Tibial artery (tissue), 4 donors: ENCODE measurements at regions not wholly inside any gene's neighbourhood (a gene's known extent, or its start where the extent isn't known, plus 50 kb on each side); places are given as distances from the start of the nearest gene placed in this dataset.

ENCODE experiments used
- DNase-seq, 2 donors: peaks; one replicate each; pipeline ENCODE4 v3.0.0-alpha.2; 2019
- H3K27ac ChIP-seq, 2 donors: fragments of 200-600 bp; sonication (generic) in 1 of 2; 1 replicate in 1 of 2; 2 replicates in 1 of 2; pipeline ENCODE4 v1.5.1; 2018 to 2019; ENCODE audit warnings: mild to moderate bottlenecking in 1 of 2
- H3K27me3 ChIP-seq, 2 donors: fragments of 200-600 bp; sonication (generic) in 1 of 2; one replicate each; pipeline versions ENCODE4 v1.5.1 to v1.6.0; 2016 to 2019
- H3K36me3 ChIP-seq, 3 donors: fragments of 200-600 bp; sonication (generic) in 2 of 3; one replicate each; pipeline ENCODE4 v1.5.1; 2016 to 2019; ENCODE audit warnings: mild to moderate bottlenecking in 2 of 3
- H3K4me1 ChIP-seq, 4 donors: fragments of 200-600 bp; sonication (generic) in 2 of 4; 1 replicate in 3 of 4; 2 replicates in 1 of 4; pipeline ENCODE4 v1.5.1; 2016 to 2019
- H3K4me3 ChIP-seq, 2 donors: fragments of 200-600 bp; sonication (generic) in 1 of 2; 1 replicate in 1 of 2; 2 replicates in 1 of 2; pipeline ENCODE4 v1.5.1; 2018 to 2019; ENCODE audit warnings: mild to moderate bottlenecking in 2 of 2
- H3K9me3 ChIP-seq, 3 donors: fragments of 200-600 bp; sonication (generic) in 1 of 3; one replicate each; pipeline ENCODE4 v1.5.1; 2016 to 2019
- intact Hi-C: fragments of 100-400 bp; cut with DNase I; formaldehyde crosslinking; loops from one replicate; pipeline ENCODE4 v1.15.0; 2023; ENCODE audit warnings: low total_unique reads
- TF ChIP-seq, protein P1 (sequence below), 2 experiments: fragments of 200-600 bp in 1 of 2; fragments of 450-650 bp in 1 of 2; IDR thresholded peaks; one replicate each; pipeline ENCODE4 v1.5.1; 2017 to 2019; ENCODE audit warnings: antibody characterized with exemption in 2 of 2, mild to moderate bottlenecking in 1 of 2, moderate library complexity in 1 of 2

DNA sequence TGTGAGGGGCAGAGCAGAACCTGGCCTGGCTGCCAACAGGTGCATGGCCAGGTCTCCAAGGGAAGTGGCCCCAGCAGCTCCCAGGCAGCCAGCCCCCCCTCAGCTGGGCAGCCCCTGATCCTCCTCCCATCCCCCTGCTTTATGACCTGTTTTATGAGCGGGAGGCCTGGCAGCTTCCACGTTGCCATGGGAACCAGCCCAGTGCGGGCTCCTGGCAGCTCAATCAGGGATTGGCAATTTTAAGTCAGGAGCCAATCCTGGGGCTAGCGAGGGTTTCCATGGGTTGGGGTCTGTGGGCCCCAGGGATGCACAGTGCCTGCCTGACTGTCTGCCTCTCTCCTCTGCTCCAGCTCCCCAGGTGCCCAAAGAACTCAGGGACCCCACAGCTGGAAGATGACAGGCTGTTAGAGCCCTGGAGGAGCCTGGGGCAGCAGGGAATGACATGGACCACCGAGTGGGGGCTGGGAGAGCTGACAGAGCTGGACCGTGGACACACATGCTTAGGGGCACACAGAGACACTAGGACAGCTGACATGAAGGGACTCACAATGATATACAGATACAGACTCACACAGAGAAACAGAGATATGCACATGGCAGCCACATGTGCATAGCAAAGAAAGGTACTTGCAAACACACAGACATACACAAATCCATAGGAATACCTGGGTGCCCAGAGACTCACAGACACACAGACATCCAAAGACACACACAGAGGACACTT, 56.5 kb upstream of the SIRPA start:
- TF ChIP-seq, protein P1, sequence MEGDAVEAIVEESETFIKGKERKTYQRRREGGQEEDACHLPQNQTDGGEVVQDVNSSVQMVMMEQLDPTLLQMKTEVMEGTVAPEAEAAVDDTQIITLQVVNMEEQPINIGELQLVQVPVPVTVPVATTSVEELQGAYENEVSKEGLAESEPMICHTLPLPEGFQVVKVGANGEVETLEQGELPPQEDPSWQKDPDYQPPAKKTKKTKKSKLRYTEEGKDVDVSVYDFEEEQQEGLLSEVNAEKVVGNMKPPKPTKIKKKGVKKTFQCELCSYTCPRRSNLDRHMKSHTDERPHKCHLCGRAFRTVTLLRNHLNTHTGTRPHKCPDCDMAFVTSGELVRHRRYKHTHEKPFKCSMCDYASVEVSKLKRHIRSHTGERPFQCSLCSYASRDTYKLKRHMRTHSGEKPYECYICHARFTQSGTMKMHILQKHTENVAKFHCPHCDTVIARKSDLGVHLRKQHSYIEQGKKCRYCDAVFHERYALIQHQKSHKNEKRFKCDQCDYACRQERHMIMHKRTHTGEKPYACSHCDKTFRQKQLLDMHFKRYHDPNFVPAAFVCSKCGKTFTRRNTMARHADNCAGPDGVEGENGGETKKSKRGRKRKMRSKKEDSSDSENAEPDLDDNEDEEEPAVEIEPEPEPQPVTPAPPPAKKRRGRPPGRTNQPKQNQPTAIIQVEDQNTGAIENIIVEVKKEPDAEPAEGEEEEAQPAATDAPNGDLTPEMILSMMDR (IDR thresholded peaks at IDR 0.05): no peak
- H3K27ac ChIP-seq: no peak overlapping the region
- intact Hi-C loops: no loop called here

DNA sequence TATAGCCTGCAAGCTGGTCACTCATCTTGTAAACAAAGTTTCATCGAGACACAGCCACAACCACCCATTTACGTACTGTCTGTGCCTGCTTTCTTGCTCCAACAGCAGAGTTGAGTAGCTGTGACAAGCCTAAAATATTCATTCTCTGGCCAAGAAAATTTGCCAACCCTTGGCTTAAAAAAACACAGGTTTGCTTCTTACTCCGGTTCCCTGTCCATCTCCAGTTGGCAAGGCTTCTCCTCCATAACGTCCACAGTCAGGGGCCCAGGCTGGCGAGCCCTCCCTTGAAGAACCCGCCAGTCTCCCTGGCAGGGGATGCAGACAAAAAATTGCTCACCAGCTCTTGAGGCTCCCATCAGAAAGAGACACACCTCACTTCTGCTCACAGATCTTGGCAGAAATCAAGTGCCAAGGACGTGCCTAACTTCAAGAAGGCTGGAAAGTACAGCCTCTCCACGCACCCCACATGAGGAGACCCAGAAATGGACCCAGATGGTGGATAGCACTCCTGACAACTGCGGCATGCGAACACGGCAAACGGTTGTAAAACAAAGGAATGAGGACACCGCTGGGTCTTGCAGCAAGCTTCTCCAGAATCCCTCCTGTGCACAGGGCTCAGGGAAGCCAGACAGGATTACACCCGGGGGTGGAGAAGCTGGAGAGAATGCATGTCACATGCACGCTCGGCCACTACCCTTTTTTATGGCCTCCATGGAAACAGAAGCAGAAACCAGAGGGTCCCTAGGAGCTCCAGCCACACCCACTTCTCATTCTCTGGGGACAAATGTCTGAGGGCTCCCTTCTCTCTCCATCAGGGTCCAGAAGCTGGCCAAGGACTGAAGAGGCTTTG, 59.8 kb upstream of the SIRPA start:
- no peak overlapping the region for H3K27ac ChIP-seq
- no peak for DNase-seq
- intact Hi-C loops: no loop called here

More for the DNA sequence above, 56.5 kb upstream of the SIRPA start:
- Histone ChIP-seq H3K27me3 (peaks cover 0 to 7% of the 10 kb centered on the region in 2 donors), H3K9me3 (no peaks in the 10 kb centered on the region), H3K36me3 (no peaks in the 10 kb centered on the region), H3K4me3 (no peak overlapping the region), H3K4me1 (peaks cover 0 to 19% (median 9%) of the 10 kb centered on the region in 4 donors)
- no peak for DNase-seq

DNA sequence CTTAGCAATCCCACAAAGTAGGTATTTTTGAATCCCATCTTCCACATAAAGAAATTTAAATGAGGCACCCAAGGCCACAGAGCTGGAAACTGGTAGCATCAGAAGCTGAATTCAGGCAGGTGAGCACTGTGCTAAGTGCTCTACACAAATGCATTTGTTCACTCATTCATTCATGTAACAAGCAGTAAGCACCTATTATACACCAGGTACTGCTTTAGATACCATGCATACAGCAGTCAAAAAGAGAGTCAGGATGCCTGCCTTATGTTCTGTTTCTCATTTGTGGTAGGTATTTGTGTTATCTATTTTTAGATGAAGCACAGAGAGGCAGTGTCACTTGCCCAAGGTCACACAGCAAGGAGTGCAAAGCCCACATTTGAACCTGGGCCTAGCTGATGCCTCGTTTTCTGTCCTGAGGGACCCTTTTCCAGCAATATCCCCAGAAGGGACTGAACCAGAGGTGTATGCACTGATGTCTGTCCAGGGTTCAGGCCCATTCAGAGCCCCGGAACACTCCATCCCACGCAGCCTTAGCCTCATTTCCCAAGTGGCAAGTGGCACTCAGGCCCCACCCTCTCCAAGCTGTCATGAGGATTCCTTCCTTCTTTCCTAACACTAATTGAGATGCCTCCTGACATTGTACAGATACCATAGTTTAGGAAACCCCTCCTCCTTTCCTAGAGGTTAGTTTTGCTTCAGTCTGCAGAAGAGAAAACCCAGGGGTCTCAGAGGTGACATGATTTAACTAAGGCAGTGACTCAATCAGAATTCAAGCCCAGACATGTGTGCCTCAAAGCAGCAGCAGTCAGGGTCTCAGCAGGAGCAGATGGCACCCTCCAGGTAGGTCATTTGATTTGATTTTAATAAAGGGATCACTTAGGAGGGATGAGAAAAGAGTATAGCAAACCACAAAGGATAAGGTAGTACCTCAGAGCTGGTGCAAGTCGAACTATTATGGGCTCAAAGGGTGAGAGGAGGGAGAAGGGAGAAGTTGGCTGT, 61.2 kb upstream of the SIRPA start:
- Histone ChIP-seq H3K36me3 (no peaks in the 10 kb centered on the region), H3K9me3 (no peaks in the 10 kb centered on the region), H3K4me1 (peaks cover 0 to 21% (median 17%) of the 10 kb centered on the region in 4 donors), H3K27me3 (peaks cover 0 to 9% of the 10 kb centered on the region in 2 donors), H3K27ac (no peak overlapping the region), H3K4me3 (no peak overlapping the region)
- no peak for DNase-seq
- intact Hi-C loops: no loop called here
- TF ChIP-seq, protein P1 (IDR thresholded peaks at IDR 0.05): no peak

More for the DNA sequence above, 59.8 kb upstream of the SIRPA start:
- Histone ChIP-seq H3K27me3 (peaks cover 0 to 9% of the 10 kb centered on the region in 2 donors), H3K9me3 (no peaks in the 10 kb centered on the region), H3K36me3 (no peaks in the 10 kb centered on the region), H3K4me1 (peaks cover 0 to 17% (median 12%) of the 10 kb centered on the region in 4 donors), H3K4me3 (no peak overlapping the region)
- TF ChIP-seq, protein P1 (IDR thresholded peaks at IDR 0.05): no peak

DNA sequence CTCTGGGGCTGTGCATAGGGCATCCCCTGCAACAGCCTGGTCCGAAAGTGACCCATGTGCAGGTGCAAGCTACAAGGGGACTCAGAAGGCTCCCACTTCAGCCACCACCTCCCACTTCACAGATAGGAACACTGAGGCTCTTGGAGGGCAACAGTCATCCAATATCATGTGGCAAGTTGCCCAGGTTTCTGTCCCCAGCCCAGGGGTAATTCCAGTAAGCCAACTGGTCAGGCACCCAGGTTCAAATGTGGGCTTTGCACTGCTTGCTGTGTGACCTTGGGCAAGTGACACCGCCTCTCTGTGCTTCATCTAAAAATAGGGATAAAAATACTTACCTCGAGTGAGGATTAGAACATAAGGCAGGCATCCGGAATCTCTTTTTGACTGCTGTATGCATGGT, 62.0 kb upstream of the SIRPA start:
- Histone ChIP-seq H3K27me3 (peaks cover 0 to 5% of the 10 kb centered on the region in 2 donors), H3K4me1 (peaks cover 0 to 21% (median 17%) of the 10 kb centered on the region in 4 donors), H3K36me3 (no peaks in the 10 kb centered on the region), H3K4me3 (no peak overlapping the region), H3K27ac (no peak overlapping the region), H3K9me3 (no peaks in the 10 kb centered on the region)
- TF ChIP-seq, protein P1 (IDR thresholded peaks at IDR 0.05): no peak
- intact Hi-C loops: no loop called here
- DNase-seq: no peak

DNA sequence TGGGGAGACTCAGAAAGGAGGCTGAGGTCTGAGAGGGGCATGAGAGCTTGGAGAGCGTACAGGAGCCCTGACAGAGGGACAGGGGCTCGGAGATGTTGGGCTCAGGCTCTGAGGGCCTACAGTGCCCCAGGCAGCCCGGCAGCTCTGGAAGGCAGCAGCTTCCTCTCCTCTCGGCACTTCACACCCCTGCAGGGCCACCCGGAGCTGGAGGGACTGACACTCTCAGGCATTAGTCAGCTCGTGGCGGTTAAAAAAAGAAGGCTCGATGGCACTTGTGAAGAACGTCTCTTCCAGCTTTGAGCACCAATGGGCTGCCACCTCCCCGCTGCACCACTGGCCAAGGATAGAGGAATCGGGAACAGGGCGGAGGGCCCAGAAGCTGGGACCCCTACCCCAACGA, 62.6 kb upstream of the SIRPA start:
- Histone ChIP-seq H3K27me3 (peaks cover 0 to 4% of the 10 kb centered on the region in 2 donors), H3K36me3 (no peaks in the 10 kb centered on the region), H3K9me3 (no peaks in the 10 kb centered on the region), H3K27ac (no peak overlapping the region), H3K4me3 (no peak overlapping the region), H3K4me1 (peaks cover 0 to 26% (median 17%) of the 10 kb centered on the region in 4 donors)
- intact Hi-C loops: no loop called here
- TF ChIP-seq, protein P1 (IDR thresholded peaks at IDR 0.05): no peak
- DNase-seq: no peak
